ENCODE measurements at regions not wholly inside any gene's neighbourhood (a gene's known extent, or its start where the extent isn't known, plus 50 kb on each side); places are given as distances from the start of the nearest gene placed in this dataset.

DNA sequence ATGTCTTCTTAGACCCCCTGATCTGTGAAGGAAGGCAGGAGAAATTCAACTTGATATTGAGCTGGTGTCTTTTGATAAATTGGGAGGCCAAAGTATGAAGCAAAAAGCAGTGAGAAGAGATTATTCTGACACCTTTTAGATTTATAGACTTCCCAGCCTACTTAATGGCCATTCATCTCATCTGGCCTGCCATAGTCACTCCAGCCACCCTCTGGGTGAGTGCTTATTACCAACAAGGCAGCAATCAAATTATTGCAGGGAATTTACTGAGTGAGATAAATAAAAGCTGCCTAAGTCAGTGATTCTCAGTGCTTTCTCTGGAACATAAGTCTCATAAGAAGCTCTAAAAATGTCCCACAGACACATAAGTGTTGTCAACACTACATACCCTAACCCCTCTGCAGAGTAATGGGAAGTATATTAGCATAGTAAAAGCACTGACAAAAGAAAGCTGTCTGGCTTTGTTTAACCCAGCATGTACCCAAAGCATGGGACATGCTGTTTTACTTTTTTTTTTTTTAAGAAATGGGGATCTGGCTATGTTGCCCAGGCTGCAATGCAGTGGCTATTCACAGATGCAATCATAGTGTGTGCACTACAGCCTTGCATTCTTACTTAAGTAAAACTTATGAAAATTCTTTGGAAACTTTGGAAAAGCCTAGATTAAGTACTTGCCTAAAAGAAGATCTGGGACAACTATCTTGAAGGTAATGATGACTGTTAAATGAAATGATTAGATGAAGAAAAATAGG lies 725.3 kb downstream of the TUSC7 start:
- H3K4me1 ChIP-seq: no peaks in the 10 kb centered on the region
- H3K36me3 ChIP-seq: no peaks in the 10 kb centered on the region
- H3K4me3 ChIP-seq: no peak overlapping the region
- intact Hi-C loops (cut with DNase I; ENCODE audit: low total_unique reads): no loop called here
- no peak for DNase-seq
- H3K9me3 ChIP-seq: no peaks in the 10 kb centered on the region
- TF ChIP-seq POLR2A (IDR thresholded peaks at IDR 0.05) (no peak), CTCF (IDR thresholded peaks at IDR 0.05 in 8 of 11, conservative IDR thresholded peaks at IDR 0.05 in 3 of 11) (no peak), POLR2AphosphoS5 (IDR thresholded peaks at IDR 0.05) (no peak)
- H3K27me3 ChIP-seq (replicated peaks in 1 of 7): no peaks in the 10 kb centered on the region
- no peak overlapping the region for H3K27ac ChIP-seq

DNA sequence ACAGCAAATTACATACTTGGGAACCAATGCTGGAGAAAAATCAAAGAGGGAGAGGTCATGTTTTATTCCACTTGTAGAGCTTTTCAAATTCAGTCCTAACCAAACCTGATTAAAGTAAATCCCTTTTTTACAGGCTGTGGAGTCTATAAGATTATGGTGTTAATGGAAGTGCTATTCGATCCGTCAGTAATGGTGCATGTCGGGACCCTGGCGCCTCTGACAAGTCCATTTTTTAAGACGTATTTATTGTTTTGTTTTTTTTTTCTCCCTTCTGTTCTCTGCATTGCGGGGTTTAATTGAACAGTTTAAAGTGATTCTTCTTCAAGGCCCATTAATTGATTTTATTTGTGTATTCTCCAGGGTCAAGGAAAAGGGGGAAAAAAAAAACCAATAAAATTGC lies 725.9 kb downstream of the TUSC7 start:
- DNase-seq: no peak
- 93 to 98% (median 96%) methylated on average over 6 of the region's 6 CpGs for WGBS, 5 donors
- no peak overlapping the region for H3K27ac ChIP-seq
- no peaks in the 10 kb centered on the region for H3K4me1 ChIP-seq
- no peaks in the 10 kb centered on the region for H3K27me3 ChIP-seq (replicated peaks in 1 of 7)
- intact Hi-C loops (cut with DNase I; ENCODE audit: low total_unique reads): no loop called here
- no peak overlapping the region for H3K4me3 ChIP-seq
- TF ChIP-seq CTCF (IDR thresholded peaks at IDR 0.05 in 8 of 11, conservative IDR thresholded peaks at IDR 0.05 in 3 of 11): no peak
- no peak for TF ChIP-seq POLR2A (IDR thresholded peaks at IDR 0.05)
- no peak for TF ChIP-seq POLR2AphosphoS5 (IDR thresholded peaks at IDR 0.05)
- H3K36me3 ChIP-seq: no peaks in the 10 kb centered on the region
- no peaks in the 10 kb centered on the region for H3K9me3 ChIP-seq

DNA sequence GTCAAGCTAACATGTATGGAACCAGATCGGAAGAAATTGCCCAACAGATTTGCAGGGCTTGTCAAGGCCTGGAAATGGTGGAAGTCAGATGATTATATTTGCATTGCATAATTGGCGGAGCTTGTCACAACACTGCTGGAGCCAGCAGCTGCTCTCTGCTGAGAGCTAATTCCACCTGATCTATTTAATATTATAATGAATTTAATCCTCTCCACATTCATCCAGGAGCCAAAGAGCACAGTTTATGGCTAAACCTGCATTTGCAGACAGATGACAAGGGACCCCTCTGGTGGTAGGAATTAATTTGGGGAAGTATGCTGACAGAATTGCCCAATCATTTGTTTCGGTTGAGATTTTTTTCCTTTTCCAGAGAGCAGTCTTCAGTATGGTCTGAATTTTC lies 730.2 kb downstream of the TUSC7 start:
- Histone ChIP-seq H3K27me3 (replicated peaks in 1 of 7) (no peaks in the 10 kb centered on the region), H3K36me3 (no peaks in the 10 kb centered on the region), H3K4me3 (no peak overlapping the region), H3K9me3 (no peaks in the 10 kb centered on the region), H3K4me1 (no peaks in the 10 kb centered on the region), H3K27ac (peak overlapping the region in 2 of 8 donors; percentile 2 to 24)
- TF ChIP-seq POLR2A (IDR thresholded peaks at IDR 0.05) (no peak), CTCF (IDR thresholded peaks at IDR 0.05 in 8 of 11, conservative IDR thresholded peaks at IDR 0.05 in 3 of 11) (peak in 7 of 11 experiments; percentile 16 to 38 (median 32))
- DNase-seq: no peak
- intact Hi-C loops (cut with DNase I; ENCODE audit: low total_unique reads): no loop called here
- 38 to 64% (median 51%) methylated on average over 3 of the region's 3 CpGs for WGBS, 5 donors

- no peaks in the 10 kb centered on the region for H3K27me3 ChIP-seq (replicated peaks in 1 of 7)
- H3K4me1 ChIP-seq: no peaks in the 10 kb centered on the region
- TF ChIP-seq CTCF (IDR thresholded peaks at IDR 0.05 in 8 of 11, conservative IDR thresholded peaks at IDR 0.05 in 3 of 11): no peak
- no peak for TF ChIP-seq POLR2A (IDR thresholded peaks at IDR 0.05)
- no peak for TF ChIP-seq POLR2AphosphoS5 (IDR thresholded peaks at IDR 0.05)
- no peaks in the 10 kb centered on the region for H3K9me3 ChIP-seq
- no peak overlapping the region for H3K4me3 ChIP-seq
- H3K27ac ChIP-seq: no peak overlapping the region
- intact Hi-C loops (cut with DNase I; ENCODE audit: low total_unique reads): no loop called here
- WGBS, 5 donors: 69 to 95% (median 88%) methylated on average over 4 of the region's 4 CpGs
- H3K36me3 ChIP-seq: no peaks in the 10 kb centered on the region
- DNase-seq: no peak
Observed at GRCh38 chr3:117441851-117442250, 732.3 kb downstream of the TUSC7 start.

Measured in spleen (tissue), 11 donors.